ENCODE measurements at regions not wholly inside any gene's neighbourhood (a gene's known extent, or its start where the extent isn't known, plus 50 kb on each side); places are given as distances from the start of the nearest gene placed in this dataset.

DNA sequence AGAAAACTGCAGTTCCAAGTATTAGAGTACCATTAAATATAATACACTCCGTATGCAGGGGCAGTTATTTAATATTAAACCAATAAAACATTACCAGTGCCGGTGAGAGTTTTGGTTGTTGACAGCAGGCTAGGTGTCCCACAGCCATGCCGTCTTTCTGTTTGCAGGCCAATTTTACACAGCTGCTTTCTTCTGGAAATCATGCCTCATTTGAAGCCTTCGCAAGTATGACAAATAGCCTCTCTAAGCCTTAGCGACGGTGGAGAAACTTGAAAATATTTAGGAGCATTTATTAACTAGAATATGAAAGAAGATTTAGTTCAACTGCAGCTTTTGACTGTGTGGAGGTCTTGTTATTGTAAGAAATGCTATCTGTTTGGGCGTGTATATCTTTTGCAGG, 226.0 kb downstream of the BMP2 start:
- DNase-seq (ENCODE audit: low read depth in 1 of 2, low spot score in 1 of 2) (no peak), FAIRE-seq (no peak), ATAC-seq (peak in 1 of 2 experiments; percentile 33; a peak in 1 of 6 replicates)
- Histone ChIP-seq H3K27ac (peak overlapping the region; percentile 56 to 68; a peak in 5 of 6 replicates), H3K4me1 (peaks cover 6% of the 10 kb centered on the region; the same call in 2 of the 3 replicates), H3K4me3 (no peak overlapping the region), H3K9me3 (peaks cover 5% of the 10 kb centered on the region; the same call in 1 of the 3 replicates), H3K4me2 (peak overlapping the region; percentile 43)
- ChIA-PET POLR2A (no interaction called here), CTCF (interaction anchor here (0.6 to 0.7 kb wide), 2 partner anchors 8 to 154 kb away, joined by 3 read pairs; no protein-coding TSS in a partner anchor)
- WGBS (ENCODE audit: missing lambda C conversion rate): 5% methylated on average over 7 of the region's 7 CpGs
- TF ChIP-seq SREBF2 (IDR thresholded peaks at IDR 0.05) (no peak), KDM1A (IDR thresholded peaks at IDR 0.05; ENCODE audit: low read depth) (no peak), NPAS2 (CRISPR knock-in tag; IDR thresholded peaks at IDR 0.05; ENCODE audit: borderline replicate concordance) (no peak), JUN (IDR thresholded peaks at IDR 0.05) (no peak), MYC (IDR thresholded peaks at IDR 0.05; ENCODE audit: borderline replicate concordance, low read length) (no peak), ZFP36 (IDR thresholded peaks at IDR 0.05; ENCODE audit: borderline replicate concordance, partially characterized antibody) (no peak), ZNF302 (CRISPR knock-in tag; IDR thresholded peaks at IDR 0.05) (no peak), HDAC2 (IDR thresholded peaks at IDR 0.05) (no peak), PHF8 (IDR thresholded peaks at IDR 0.05; ENCODE audit: borderline replicate concordance, low read depth) (no peak), RCOR1 (IDR thresholded peaks at IDR 0.05; ENCODE audit: low read depth, low read length) (no peak), RARB (CRISPR knock-in tag; IDR thresholded peaks at IDR 0.05) (no peak), HOXB5 (CRISPR knock-in tag; IDR thresholded peaks at IDR 0.05) (no peak), RNF2 (IDR thresholded peaks at IDR 0.05; ENCODE audit: borderline replicate concordance, low read depth) (no peak), MAFK (IDR thresholded peaks at IDR 0.05; ENCODE audit: partially characterized antibody) (no peak), EHMT2 (IDR thresholded peaks at IDR 0.05; ENCODE audit: low read depth) (no peak), CHD2 (IDR thresholded peaks at IDR 0.05; ENCODE audit: low read length, partially characterized antibody) (no peak)
- TF ChIP-seq, protein P1, sequence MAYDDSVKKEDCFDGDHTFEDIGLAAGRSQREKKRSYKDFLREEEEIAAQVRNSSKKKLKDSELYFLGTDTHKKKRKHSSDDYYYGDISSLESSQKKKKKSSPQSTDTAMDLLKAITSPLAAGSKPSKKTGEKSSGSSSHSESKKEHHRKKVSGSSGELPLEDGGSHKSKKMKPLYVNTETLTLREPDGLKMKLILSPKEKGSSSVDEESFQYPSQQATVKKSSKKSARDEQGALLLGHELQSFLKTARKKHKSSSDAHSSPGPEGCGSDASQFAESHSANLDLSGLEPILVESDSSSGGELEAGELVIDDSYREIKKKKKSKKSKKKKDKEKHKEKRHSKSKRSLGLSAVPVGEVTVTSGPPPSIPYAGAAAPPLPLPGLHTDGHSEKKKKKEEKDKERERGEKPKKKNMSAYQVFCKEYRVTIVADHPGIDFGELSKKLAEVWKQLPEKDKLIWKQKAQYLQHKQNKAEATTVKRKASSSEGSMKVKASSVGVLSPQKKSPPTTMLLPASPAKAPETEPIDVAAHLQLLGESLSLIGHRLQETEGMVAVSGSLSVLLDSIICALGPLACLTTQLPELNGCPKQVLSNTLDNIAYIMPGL (CRISPR knock-in tag; IDR thresholded peaks at IDR 0.05; ENCODE audit: borderline replicate concordance): no peak
- TF ChIP-seq, protein P2, sequence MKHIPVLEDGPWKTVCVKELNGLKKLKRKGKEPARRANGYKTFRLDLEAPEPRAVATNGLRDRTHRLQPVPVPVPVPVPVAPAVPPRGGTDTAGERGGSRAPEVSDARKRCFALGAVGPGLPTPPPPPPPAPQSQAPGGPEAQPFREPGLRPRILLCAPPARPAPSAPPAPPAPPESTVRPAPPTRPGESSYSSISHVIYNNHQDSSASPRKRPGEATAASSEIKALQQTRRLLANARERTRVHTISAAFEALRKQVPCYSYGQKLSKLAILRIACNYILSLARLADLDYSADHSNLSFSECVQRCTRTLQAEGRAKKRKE (CRISPR knock-in tag; IDR thresholded peaks at IDR 0.05; ENCODE audit: low read depth): no peak
- TF ChIP-seq, protein P3, sequence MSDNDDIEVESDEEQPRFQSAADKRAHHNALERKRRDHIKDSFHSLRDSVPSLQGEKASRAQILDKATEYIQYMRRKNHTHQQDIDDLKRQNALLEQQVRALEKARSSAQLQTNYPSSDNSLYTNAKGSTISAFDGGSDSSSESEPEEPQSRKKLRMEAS (IDR thresholded peaks at IDR 0.05): no peak

DNA sequence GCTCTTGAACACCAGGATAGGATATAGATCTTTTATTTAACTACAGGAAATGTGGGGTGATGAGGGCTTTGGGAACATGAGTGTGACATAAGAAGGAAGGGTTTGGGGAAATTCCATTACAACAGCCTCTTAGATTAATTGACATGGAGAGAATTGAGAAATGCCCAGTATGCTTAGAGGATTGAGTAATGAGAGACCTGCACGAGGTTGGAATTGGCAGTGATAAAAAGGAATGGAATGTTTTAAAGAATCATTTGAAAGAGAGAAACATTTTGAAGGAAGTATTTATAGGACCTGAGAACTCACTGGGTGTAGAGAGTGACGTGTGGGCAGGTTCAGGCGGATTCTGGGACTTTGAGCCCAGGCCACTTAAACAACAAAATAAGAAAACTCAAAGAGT, 227.0 kb downstream of the BMP2 start:
- ATAC-seq: peak in 1 of 2 experiments; percentile 66; a peak in 2 of 6 replicates
- Histone ChIP-seq H3K27ac (peak overlapping the region; percentile 56 to 68), H3K9me3 (peaks cover 5% of the 10 kb centered on the region; the same call in 1 of the 3 replicates), H3K4me3 (no peak overlapping the region), H3K4me1 (peaks cover 6% of the 10 kb centered on the region; the same call in 2 of the 3 replicates), H3K4me2 (peak overlapping the region; percentile 43; the same call in 1 of the 3 replicates)
- WGBS (ENCODE audit: missing lambda C conversion rate): 3% methylated on average over 3 of the region's 3 CpGs
- CTCF ChIA-PET: no interaction called here
- POLR2A ChIA-PET: no interaction called here
- FAIRE-seq: no peak
- DNase-seq (ENCODE audit: low read depth in 1 of 2, low spot score in 1 of 2): peak; percentile 9 to 36
- 0 out of 5 replicates have a peak, but pooled peaks of 1 of the 2 experiments have one; percentile 31 for TF ChIP-seq JUN (IDR thresholded peaks at IDR 0.05)
- peak; percentile 51; the same call in 1 of the 2 replicates for TF ChIP-seq JUNB (IDR thresholded peaks at IDR 0.05)
- TF ChIP-seq EP300 (IDR thresholded peaks at IDR 0.05): peak in 1 of 2 experiments; percentile 58; a peak in 2 of 5 replicates
- peak in 1 of 2 experiments; percentile 39; a peak in 2 of 4 replicates for TF ChIP-seq CEBPB (IDR thresholded peaks at IDR 0.05)
- TF ChIP-seq HEYL (CRISPR knock-in tag; IDR thresholded peaks at IDR 0.05): no peak

Measured in A549 (cell line).